ENCODE measurements at regions not wholly inside any gene's neighbourhood (a gene's known extent, or its start where the extent isn't known, plus 50 kb on each side); places are given as distances from the start of the nearest gene placed in this dataset.

GRCh38 chr3:170752571-170753155, 117.3 kb downstream of the RPL22L1 start:
- DNase-seq (ENCODE audit: low read depth): no peak

- no peak for DNase-seq (ENCODE audit: low read depth)
These were observed 118.1 kb downstream of the RPL22L1 start for GRCh38 chr3:170751899-170752293.

- DNase-seq (ENCODE audit: low read depth): no peak
These were observed 118.7 kb downstream of the RPL22L1 start for GRCh38 chr3:170751083-170751898.

- DNase-seq (ENCODE audit: low read depth): no peak
These were observed 119.5 kb downstream of the RPL22L1 start for GRCh38 chr3:170750478-170750830.

- no peak for DNase-seq (ENCODE audit: low read depth)
These were observed 120.1 kb downstream of the RPL22L1 start for GRCh38 chr3:170749765-170750477.

- DNase-seq (ENCODE audit: low read depth): no peak
These were observed 120.8 kb downstream of the RPL22L1 start for GRCh38 chr3:170749185-170749584.

- no peak for DNase-seq (ENCODE audit: low read depth)
These were observed 123.6 kb downstream of the RPL22L1 start for GRCh38 chr3:170746175-170746942.

- DNase-seq (ENCODE audit: low read depth): no peak
These were observed 124.7 kb downstream of the RPL22L1 start for GRCh38 chr3:170745211-170745718.

GRCh38 chr3:170741756-170742529, 128.1 kb downstream of the RPL22L1 start:
- no peak for DNase-seq (ENCODE audit: low read depth)

- no peak for DNase-seq (ENCODE audit: low read depth)
These were observed 129.0 kb downstream of the RPL22L1 start for GRCh38 chr3:170740726-170741591.

GRCh38 chr3:170740285-170740684, 129.7 kb downstream of the RPL22L1 start:
- DNase-seq (ENCODE audit: low read depth): no peak

GRCh38 chr3:170739410-170739809, 130.6 kb downstream of the RPL22L1 start:
- DNase-seq (ENCODE audit: low read depth): no peak

- DNase-seq (ENCODE audit: low read depth): no peak
These were observed 131.2 kb downstream of the RPL22L1 start for GRCh38 chr3:170738766-170739165.

- no peak for DNase-seq (ENCODE audit: low read depth)
These were observed 132.4 kb downstream of the RPL22L1 start for GRCh38 chr3:170737498-170738162.

- no peak for DNase-seq (ENCODE audit: low read depth)
These were observed 134.2 kb downstream of the RPL22L1 start for GRCh38 chr3:170735821-170736220.

GRCh38 chr3:170734735-170735065, 135.3 kb downstream of the RPL22L1 start:
- DNase-seq (ENCODE audit: low read depth): no peak

GRCh38 chr3:170734043-170734734, 135.8 kb downstream of the RPL22L1 start:
- no peak for DNase-seq (ENCODE audit: low read depth)

- no peak for DNase-seq (ENCODE audit: low read depth)
These were observed 137.2 kb downstream of the RPL22L1 start for GRCh38 chr3:170732660-170733245.

- no peak for DNase-seq (ENCODE audit: low read depth)
These were observed 138.7 kb downstream of the RPL22L1 start for GRCh38 chr3:170731281-170731680.

Data from stimulated activated CD8-positive, alpha-beta memory T cell treated with anti-CD3 and anti-CD28 coated beads, Interleukin-4, amount 100 ng/mL, for 24 hours (primary cell).